ENCODE measurements at regions not wholly inside any gene's neighbourhood (a gene's known extent, or its start where the extent isn't known, plus 50 kb on each side); places are given as distances from the start of the nearest gene placed in this dataset.
A peak's percentile ranks its signal among the peaks of the same experiment; 100 is the strongest.

GRCh38 chr1:81381881-81382280 is 418.9 kb upstream of the ADGRL2 start:
- DNase-seq: no peak

GRCh38 chr1:81380436-81380835 is 420.3 kb upstream of the ADGRL2 start:
- DNase-seq: no peak

DNA sequence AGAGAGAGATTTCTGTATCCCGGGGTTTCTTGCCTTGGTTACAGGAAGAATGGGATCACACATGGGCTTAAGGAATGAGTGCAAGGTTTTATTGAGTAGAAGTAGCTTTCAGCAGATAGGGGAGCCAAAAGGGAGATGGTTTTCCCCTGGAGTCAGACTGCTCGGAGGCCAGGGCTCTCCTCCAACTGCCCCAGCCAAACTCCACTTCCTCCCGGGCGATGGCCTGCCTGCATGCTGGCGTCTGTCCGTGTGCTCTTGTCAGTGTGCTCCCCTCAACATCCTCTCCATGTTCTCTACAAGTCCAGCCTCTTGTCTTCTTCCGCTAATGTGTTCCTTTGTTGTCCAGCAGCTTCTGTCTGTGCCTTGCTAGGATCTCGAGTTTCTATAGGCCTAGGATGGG is 421.3 kb upstream of the ADGRL2 start:
- DNase-seq: no peak

GRCh38 chr1:81377406-81377805 is 423.3 kb upstream of the ADGRL2 start:
- DNase-seq: no peak

DNA sequence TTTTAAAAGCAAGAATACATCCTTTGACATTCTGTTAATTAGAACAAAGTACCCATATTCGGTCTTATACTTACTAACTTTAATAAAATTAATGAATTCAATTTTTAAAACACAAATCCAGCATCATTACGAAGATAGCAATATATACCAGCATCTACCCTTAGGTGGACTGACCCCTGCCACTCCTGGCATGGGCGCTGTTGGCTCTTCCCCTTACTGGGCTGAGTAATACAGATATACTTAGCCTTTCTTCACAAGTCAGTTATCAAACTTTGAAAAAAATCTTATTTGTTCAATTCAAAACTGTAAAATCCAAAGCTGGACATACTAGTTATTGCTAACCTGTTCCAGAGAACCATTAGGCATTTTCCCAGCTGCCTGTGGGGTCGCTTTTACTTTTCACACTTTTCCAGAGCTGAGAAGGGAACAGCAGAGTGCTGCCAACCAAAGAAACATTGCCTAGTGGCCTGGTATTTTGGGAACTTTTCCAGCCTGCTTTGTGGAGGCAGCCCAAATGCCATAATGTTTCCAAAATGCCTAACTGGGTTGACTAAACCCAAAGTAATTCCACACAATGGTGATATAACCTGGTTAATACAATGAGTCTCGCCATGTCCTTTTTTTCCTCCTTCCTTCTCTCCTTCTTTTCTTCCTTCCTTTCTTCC is 424.7 kb upstream of the ADGRL2 start:
- no peak for DNase-seq

GRCh38 chr1:81374481-81374880 is 426.3 kb upstream of the ADGRL2 start:
- no peak for DNase-seq

- no peak for DNase-seq
Observed at GRCh38 chr1:81371864-81372263, 428.9 kb upstream of the ADGRL2 start.

- no peak for DNase-seq
Observed at GRCh38 chr1:81369833-81370232, 430.9 kb upstream of the ADGRL2 start.

DNA sequence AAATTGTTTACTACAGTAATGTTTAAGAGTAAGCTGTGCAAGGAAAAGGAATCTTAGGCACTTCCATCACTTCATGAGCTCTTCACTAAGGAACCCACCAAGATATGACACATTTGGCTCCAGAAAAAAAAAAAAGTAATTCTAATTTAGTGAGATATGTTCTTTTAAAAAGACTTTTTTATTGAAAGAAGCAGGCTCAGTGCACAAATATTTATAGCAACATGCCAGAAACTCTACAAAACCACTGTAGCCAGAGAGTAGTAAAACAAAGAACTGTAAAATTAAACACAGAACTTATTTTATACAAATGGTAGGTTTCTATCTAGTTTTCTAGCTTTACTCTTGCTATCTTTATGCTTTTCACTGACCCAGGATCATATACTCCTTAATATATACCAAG is 434.6 kb upstream of the ADGRL2 start:
- peak; percentile 21 for DNase-seq

DNA sequence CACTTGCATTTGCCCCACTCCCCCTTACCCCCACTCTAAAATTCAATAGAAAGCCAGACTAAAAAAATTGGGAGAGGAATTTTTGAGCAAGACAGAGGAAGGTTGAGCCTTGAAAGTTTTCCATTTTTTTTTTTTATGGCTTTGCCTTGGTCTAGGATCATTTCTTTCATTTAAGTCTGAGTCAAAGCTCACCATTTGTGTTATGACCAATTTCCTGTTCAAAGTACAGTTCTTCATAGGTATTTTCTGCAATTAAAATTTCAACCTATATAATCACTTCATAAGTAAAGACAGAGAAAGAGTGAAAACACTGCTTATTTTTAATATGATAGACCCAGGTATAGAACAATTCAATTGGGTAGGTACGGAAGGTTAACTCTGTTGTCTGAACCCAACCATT is 436.6 kb upstream of the ADGRL2 start:
- no peak for DNase-seq

DNA sequence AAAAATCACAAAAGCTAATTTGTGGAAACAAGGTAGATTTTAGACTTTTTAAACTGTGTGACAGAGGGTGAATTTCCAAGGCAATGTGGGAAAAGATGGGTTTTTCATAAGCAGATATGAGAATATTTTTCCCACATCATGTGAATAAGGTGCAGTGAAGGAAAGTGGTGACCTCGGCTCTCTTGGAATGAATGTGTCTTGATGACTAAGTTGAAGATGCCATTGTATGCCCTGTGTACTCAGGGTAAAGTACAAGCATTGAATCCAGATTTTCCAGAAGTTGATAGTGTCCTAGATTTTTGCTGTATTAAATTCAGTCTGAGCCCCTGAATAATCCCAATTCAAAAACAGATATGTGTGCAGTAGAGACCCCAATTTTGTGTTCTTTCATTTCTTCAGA is 442.6 kb upstream of the ADGRL2 start:
- no peak for DNase-seq

DNA sequence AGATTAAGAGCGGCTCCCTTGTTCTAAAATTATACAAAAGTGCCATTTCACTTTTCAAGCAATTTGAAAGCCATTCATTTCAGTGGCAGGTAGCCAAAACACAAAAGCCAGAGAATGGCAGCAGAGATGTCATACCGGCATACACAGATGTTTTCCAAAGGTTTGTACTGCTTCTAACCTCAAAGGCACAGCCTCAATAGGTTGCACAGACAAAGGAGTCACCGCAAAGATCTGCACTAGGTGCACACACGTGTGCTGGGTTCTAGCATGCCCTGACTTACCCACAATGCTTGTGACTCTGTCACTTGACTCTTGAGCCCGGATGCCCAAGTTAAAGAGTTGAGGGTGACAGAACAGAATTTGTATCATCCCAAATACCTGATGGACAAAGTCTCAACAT is 448.9 kb upstream of the ADGRL2 start:
- no peak for DNase-seq

DNA sequence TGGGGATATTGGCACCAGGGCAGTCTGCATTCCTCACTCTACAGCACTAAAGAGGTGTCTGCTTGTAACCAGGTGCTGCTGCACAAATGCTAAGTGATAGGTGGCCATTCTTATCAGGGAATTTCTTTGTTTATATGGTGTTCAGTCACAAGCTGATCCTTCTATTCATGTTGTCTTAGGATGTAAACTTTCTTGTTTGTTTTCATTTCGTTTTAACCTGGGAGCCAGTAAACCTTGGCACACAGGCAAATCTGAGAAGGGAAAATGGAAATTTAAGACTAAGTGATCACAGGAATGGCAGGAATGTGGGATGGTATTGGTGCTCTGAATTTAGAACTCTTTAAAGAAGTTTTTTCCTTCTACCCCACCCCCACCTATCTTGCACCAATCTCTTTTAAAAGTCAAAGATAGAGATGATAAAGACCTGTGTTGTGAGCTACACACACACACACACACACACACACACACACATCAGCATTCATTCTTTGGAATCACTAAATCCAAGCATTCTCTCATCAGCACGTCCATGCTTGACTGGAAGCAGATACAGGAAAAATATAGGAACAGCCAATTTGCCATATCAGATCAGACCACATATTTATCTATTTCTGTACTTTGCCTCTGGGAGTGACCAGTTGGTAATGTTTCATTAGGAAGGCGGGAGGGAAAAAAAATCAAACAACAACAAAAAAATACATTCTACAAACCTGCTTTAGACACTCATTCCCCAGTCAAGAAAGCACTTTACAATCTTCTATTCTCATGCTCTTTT is 451.4 kb upstream of the ADGRL2 start:
- DNase-seq: no peak

DNA sequence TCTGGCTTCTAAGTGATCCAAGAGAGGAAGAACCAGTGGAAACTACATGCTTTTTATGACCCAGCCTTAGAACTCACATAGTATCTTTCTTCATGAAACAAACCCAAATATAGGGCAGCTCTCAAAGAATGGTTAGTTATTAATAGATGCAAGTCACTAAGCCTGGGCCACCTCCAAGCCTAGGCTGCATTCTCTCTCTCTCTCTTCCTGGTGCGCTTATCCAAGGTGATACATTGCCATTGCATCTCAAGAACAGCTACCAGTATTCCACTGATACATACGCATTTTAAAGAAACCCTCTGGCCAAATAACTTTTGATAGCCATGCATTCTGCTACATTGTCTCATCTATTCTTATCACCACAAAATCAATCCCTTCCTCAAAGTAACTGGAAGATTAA is 455.6 kb upstream of the ADGRL2 start:
- DNase-seq: no peak

- DNase-seq: no peak
Observed at GRCh38 chr1:81340239-81340638, 460.5 kb upstream of the ADGRL2 start.

DNA sequence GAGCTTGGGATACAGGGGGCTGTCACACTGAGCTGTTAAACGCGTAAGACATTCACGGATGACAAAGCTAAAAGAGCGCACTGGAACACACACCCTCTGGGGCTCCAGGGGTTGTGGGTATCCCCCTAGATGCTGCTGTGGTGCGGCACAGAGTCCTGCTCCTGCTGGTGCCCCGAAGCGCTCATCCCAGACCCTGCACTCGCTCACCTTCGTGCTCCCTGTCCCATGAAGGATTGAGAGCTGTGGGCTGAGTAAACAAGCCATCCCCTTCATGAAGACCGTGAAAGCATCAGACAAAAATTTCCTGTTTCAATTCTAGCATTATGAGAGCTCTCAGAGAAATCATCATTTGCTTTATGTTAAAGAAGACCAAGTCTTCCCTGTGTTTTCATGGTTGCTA is 463.5 kb upstream of the ADGRL2 start:
- no peak for DNase-seq

- DNase-seq: no peak
Observed at GRCh38 chr1:81335876-81336275, 464.9 kb upstream of the ADGRL2 start.

DNA sequence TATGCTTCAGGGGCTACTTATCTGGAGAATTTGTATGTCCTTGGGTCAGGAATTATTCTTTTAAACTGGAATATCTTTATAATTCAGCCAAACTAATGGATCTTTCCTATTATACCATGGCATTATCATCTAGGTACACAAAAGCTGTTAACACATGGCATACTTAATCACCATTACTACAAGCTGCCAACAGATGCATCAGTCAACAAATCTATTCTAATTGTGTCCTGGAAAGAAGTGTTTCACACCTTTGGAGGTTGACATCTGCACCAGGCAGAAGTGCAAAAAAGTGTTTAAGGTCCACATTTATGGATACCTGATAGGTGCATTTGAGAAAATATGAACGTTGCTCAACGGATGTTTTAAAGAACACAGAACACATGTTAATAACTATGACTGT is 470.2 kb upstream of the ADGRL2 start:
- DNase-seq: no peak

GRCh38 chr1:81330111-81330510 is 470.6 kb upstream of the ADGRL2 start:
- DNase-seq: no peak

DNA sequence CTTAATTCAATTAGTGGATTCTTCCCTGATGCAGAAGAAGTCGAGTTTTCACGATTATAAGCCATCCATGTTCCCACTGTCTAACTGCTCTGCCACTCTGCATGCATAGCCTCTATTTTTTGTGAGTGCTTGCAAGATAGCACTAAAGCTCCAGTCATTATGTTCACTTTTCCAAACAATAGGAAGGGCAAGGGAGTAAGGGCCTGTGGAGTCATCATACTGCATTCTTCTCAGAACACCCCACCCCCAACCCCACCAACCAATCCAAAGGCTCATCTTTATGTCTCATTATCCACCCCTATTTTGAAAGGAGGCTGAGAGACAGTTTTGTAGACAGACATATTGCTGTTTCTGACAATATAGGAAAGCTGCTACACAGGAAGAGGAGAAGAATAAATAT is 471.7 kb upstream of the ADGRL2 start:
- DNase-seq: no peak

DNA sequence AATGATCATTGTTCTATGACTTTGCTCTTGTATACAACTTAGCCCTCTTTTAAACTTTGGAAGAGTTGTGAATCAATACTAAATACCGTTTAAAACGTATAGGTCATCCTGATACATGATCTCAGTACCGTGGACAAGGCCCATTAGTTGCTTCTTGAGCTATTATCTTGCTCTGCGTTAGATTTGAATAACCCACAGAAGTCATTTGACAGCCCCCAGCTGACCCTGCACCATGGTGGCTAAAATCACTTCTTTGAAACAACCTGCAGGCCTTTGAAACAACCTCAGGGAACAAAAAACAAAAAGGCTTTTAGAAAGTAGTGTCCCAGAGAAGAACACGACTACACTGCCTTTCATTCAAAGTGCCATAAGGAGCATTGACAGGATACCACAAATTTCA is 473.0 kb upstream of the ADGRL2 start:
- no peak for DNase-seq

GRCh38 chr1:81327103-81327710 is 473.5 kb upstream of the ADGRL2 start:
- DNase-seq: no peak

- DNase-seq: no peak
Observed at GRCh38 chr1:81326212-81326611, 474.5 kb upstream of the ADGRL2 start.

GRCh38 chr1:81325397-81325796 is 475.3 kb upstream of the ADGRL2 start:
- DNase-seq: no peak
